DMS79 treated with DMSO at 0.1 percent for 48 hours (cell line): ENCODE measurements at regions not wholly inside any gene's neighbourhood (a gene's known extent, or its start where the extent isn't known, plus 50 kb on each side); places are given as distances from the start of the nearest gene placed in this dataset.
A peak's percentile ranks its signal among the peaks of the same experiment; 100 is the strongest.

Source experiments
- DNase-seq: peaks from one replicate; lab custom pipeline; 2025; lab: John Stamatoyannopoulos, UW

DNA sequence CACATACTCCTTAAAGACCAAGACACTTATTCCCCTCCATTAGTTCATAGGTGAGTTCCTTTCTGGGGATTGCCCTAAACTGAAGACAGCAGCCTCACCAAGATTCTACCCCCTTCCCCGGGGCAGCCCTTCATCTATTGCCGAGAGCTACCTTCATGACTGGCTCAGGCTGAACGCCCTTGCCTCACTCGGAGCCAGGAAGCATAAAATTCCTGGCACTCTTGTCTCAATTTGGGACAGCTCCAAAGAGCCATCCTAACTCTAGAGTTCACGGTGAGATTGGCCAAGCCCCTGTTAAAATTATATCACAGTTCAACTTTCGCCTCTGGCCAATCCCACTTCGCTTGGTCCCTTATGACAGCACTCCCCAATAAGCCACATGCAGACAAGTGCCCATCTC, 113.0 kb upstream of the PROX1 start:
- DNase-seq = no peak

- DNase-seq = no peak
Observed at GRCh38 chr1:213876531-213876930, 111.2 kb upstream of the PROX1 start.

GRCh38 chr1:213883618-213884017, 104.2 kb upstream of the PROX1 start:
- DNase-seq = no peak

DNA sequence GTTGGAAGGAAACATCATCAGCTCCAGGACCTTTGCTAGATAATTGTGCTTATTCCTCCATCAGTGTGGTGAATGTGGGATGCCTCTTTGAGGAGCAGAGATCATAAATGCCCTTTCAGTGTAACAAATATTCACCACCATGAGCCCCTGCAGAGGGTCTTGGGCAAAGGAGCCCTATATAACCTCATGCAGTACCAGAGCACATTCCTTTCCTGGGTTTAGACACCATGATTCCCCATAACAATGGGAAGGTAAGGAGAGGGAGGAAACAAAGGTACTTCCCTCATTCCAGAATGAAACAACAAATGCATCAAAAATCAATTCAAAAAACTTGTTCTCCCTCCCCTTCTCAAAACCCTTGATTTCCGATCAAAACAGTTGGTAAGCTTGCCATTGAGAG, 103.4 kb upstream of the PROX1 start:
- no peak for DNase-seq

- no peak for DNase-seq
Observed at GRCh38 chr1:213884942-213885341, 102.8 kb upstream of the PROX1 start.

- no peak for DNase-seq
Observed at GRCh38 chr1:213887842-213888241, 99.9 kb upstream of the PROX1 start.

- DNase-seq = no peak
Observed at GRCh38 chr1:213891989-213892902, 95.5 kb upstream of the PROX1 start.

GRCh38 chr1:213898684-213899083, 89.1 kb upstream of the PROX1 start:
- no peak for DNase-seq

DNA sequence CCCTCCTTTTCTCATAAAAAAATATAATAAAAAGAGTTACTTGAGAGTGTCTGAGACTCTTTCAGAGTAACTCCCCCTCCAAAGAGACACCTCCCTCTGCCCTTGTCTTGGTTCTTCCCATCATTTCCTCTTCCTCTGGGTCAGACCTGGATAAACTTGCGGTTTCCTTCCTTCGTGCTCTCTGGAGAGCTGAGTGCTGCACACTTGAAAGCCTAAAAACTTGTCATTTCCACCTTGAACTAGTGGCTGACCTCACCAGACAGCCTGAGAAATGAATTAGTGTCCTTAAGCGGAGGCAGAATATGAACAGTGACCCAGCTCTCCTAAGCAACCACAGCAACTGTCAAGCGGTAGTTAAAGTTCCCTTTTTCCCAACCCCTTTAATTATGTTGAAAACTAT, 88.4 kb upstream of the PROX1 start:
- DNase-seq = no peak

GRCh38 chr1:213905344-213905743, 82.4 kb upstream of the PROX1 start:
- DNase-seq = no peak

GRCh38 chr1:213908521-213908920, 79.3 kb upstream of the PROX1 start:
- no peak for DNase-seq

GRCh38 chr1:213914392-213914791, 73.4 kb upstream of the PROX1 start:
- no peak for DNase-seq

GRCh38 chr1:213921311-213921710, 66.5 kb upstream of the PROX1 start:
- no peak for DNase-seq

- DNase-seq = no peak
Observed at GRCh38 chr1:213921712-213922111, 66.1 kb upstream of the PROX1 start.

- DNase-seq = no peak
Observed at GRCh38 chr1:213925531-213926182, 62.1 kb upstream of the PROX1 start.

- DNase-seq = no peak
Observed at GRCh38 chr1:213927846-213928245, 59.9 kb upstream of the PROX1 start.

DNA sequence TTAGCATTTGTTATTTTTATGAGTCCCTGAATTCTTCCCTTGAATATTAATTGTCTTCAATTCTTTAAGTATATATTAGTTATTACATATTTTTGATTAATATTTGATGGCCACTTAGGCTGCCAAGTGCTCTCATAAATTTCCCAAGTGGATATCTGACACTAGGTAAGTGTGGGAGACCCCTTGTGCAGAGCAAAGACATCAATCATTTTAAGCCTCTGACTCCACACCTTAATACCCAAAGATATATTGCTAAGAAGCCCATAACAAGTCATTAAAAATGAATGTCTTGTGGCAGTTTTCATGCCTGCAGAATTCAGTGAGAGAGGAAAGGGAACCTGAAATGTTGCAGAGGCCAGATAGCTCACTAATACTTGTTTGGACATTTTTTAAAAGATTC, 58.4 kb upstream of the PROX1 start:
- no peak for DNase-seq

DNA sequence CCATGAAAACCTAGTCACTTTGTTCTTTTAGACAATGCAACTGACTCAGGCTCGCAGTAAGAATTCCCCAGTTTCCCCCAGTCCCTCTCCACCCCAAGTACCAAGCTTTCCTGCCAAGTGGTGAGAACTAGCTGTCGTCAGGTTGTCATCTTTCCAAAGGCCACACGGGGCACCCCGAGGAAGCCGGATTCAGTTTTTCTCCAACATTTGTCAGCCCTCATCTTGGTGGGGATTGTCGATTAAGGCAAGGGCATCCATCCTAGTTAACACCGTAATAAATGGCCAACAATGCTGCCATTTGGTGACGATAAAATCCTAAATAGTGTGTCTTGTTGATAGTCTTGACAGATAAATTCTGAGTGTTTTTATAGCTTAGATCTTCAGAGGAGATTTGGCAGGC, 55.9 kb upstream of the PROX1 start:
- no peak for DNase-seq

GRCh38 chr1:213933336-213933735, 54.4 kb upstream of the PROX1 start:
- DNase-seq = no peak

- peak; percentile 87 for DNase-seq
Observed at GRCh38 chr1:213934649-213935048, 53.1 kb upstream of the PROX1 start.

DNA sequence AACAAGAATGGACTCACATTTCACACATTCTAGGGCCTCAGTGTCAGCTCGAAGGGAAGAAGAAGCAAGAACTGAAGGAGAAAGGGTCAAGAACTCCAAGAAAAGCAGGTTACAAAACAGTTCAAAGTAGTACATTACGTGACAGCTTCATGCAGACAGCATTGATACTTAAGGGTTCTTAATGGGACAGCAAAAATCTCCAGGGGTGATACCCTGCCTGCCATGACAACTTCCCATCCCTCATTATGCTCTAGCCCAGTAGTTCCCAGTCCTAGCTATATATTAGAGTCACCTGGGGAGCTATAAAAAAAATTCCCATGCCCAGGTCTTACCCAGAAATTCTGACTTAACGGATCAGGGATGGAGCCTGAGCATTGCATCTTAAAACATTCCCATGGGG, 51.2 kb upstream of the PROX1 start:
- DNase-seq = no peak
